ENCODE measurements at regions not wholly inside any gene's neighbourhood (a gene's known extent, or its start where the extent isn't known, plus 50 kb on each side); places are given as distances from the start of the nearest gene placed in this dataset.

GRCh38 chr6:133814797-133815196 is 74.1 kb upstream of the TCF21 start:
- no peak for TF ChIP-seq POLR2AphosphoS5 (IDR thresholded peaks at IDR 0.05)
- no peak for TF ChIP-seq TAF1 (IDR thresholded peaks at IDR 0.05; ENCODE audit: low read depth)

Data from neural cell (in vitro differentiated cells).